ENCODE measurements at regions not wholly inside any gene's neighbourhood (a gene's known extent, or its start where the extent isn't known, plus 50 kb on each side); places are given as distances from the start of the nearest gene placed in this dataset.

GRCh38 chr14:61642614-61642982 lies 52.7 kb upstream of the HIF1A start:
- TF ChIP-seq ZNF341 (tag by site-specific recombination; IDR thresholded peaks at IDR 0.05; ENCODE audit: low read depth), result no peak
- TF ChIP-seq KLF16 (tag by site-specific recombination; IDR thresholded peaks at IDR 0.05), result no peak
- TF ChIP-seq PRDM2 (tag by site-specific recombination; IDR thresholded peaks at IDR 0.05; ENCODE audit: borderline replicate concordance), result no peak
- TF ChIP-seq, protein P1, sequence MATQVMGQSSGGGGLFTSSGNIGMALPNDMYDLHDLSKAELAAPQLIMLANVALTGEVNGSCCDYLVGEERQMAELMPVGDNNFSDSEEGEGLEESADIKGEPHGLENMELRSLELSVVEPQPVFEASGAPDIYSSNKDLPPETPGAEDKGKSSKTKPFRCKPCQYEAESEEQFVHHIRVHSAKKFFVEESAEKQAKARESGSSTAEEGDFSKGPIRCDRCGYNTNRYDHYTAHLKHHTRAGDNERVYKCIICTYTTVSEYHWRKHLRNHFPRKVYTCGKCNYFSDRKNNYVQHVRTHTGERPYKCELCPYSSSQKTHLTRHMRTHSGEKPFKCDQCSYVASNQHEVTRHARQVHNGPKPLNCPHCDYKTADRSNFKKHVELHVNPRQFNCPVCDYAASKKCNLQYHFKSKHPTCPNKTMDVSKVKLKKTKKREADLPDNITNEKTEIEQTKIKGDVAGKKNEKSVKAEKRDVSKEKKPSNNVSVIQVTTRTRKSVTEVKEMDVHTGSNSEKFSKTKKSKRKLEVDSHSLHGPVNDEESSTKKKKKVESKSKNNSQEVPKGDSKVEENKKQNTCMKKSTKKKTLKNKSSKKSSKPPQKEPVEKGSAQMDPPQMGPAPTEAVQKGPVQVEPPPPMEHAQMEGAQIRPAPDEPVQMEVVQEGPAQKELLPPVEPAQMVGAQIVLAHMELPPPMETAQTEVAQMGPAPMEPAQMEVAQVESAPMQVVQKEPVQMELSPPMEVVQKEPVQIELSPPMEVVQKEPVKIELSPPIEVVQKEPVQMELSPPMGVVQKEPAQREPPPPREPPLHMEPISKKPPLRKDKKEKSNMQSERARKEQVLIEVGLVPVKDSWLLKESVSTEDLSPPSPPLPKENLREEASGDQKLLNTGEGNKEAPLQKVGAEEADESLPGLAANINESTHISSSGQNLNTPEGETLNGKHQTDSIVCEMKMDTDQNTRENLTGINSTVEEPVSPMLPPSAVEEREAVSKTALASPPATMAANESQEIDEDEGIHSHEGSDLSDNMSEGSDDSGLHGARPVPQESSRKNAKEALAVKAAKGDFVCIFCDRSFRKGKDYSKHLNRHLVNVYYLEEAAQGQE (tag by site-specific recombination; IDR thresholded peaks at IDR 0.05), result no peak
- no peak for TF ChIP-seq HOXD13 (CRISPR knock-in tag; IDR thresholded peaks at IDR 0.05; ENCODE audit: borderline replicate concordance)
- no peak for TF ChIP-seq ZNF175 (tag by site-specific recombination; IDR thresholded peaks at IDR 0.05)
- TF ChIP-seq ZNF239 (tag by site-specific recombination; IDR thresholded peaks at IDR 0.05), result no peak
- no peak for TF ChIP-seq ZNF23 (tag by site-specific recombination; IDR thresholded peaks at IDR 0.05; ENCODE audit: borderline replicate concordance)
- TF ChIP-seq ZBTB10 (tag by site-specific recombination; IDR thresholded peaks at IDR 0.05), result no peak
- no peak for TF ChIP-seq ZNF777 (tag by site-specific recombination; IDR thresholded peaks at IDR 0.05; ENCODE audit: borderline replicate concordance)
- TF ChIP-seq ZNF433 (tag by site-specific recombination; IDR thresholded peaks at IDR 0.05; ENCODE audit: low read depth), result no peak
- TF ChIP-seq ZNF132 (tag by site-specific recombination; IDR thresholded peaks at IDR 0.05; ENCODE audit: borderline replicate concordance), result no peak
- no peak for TF ChIP-seq ZNF26 (tag by site-specific recombination; IDR thresholded peaks at IDR 0.05)
- TF ChIP-seq GLI4 (tag by site-specific recombination; IDR thresholded peaks at IDR 0.05), result no peak
- no peak for TF ChIP-seq ZNF174 (tag by site-specific recombination; IDR thresholded peaks at IDR 0.05)
- TF ChIP-seq, protein P2, sequence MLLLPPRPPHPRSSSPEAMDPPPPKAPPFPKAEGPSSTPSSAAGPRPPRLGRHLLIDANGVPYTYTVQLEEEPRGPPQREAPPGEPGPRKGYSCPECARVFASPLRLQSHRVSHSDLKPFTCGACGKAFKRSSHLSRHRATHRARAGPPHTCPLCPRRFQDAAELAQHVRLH (tag by site-specific recombination; IDR thresholded peaks at IDR 0.05), result no peak
- TF ChIP-seq, protein P3, sequence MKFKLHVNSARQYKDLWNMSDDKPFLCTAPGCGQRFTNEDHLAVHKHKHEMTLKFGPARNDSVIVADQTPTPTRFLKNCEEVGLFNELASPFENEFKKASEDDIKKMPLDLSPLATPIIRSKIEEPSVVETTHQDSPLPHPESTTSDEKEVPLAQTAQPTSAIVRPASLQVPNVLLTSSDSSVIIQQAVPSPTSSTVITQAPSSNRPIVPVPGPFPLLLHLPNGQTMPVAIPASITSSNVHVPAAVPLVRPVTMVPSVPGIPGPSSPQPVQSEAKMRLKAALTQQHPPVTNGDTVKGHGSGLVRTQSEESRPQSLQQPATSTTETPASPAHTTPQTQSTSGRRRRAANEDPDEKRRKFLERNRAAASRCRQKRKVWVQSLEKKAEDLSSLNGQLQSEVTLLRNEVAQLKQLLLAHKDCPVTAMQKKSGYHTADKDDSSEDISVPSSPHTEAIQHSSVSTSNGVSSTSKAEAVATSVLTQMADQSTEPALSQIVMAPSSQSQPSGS (tag by site-specific recombination; IDR thresholded peaks at IDR 0.05; ENCODE audit: low read depth), result no peak
- no peak for TF ChIP-seq SALL2 (tag by site-specific recombination; IDR thresholded peaks at IDR 0.05; ENCODE audit: borderline replicate concordance)
- TF ChIP-seq, protein P4, sequence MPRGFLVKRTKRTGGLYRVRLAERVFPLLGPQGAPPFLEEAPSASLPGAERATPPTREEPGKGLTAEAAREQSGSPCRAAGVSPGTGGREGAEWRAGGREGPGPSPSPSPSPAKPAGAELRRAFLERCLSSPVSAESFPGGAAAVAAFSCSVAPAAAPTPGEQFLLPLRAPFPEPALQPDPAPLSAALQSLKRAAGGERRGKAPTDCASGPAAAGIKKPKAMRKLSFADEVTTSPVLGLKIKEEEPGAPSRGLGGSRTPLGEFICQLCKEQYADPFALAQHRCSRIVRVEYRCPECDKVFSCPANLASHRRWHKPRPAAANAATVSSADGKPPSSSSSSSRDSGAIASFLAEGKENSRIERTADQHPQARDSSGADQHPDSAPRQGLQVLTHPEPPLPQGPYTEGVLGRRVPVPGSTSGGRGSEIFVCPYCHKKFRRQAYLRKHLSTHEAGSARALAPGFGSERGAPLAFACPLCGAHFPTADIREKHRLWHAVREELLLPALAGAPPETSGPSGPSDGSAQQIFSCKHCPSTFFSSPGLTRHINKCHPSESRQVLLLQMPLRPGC (tag by site-specific recombination; IDR thresholded peaks at IDR 0.05), result no peak
- H3K4me3 ChIP-seq (ENCODE audit: low read depth, low read length), result no peak overlapping the region
- no peak overlapping the region for H3K27ac ChIP-seq (ENCODE audit: extremely low read depth, low read depth, low read length)
- H3K36me3 ChIP-seq (ENCODE audit: control insufficient read depth in 2 of 2, insufficient read depth in 1 of 2, low read length in 2 of 2), result no peaks in the 10 kb centered on the region
- ChIA-PET POLR2A (no interaction called here), CTCF (no interaction called here)
- H3K9me3 ChIP-seq (ENCODE audit: control insufficient read depth, insufficient read depth, low read depth, low read length), result no peaks in the 10 kb centered on the region
- peaks cover 12% of the 10 kb centered on the region; the same call in 1 of the 2 replicates for H3K4me1 ChIP-seq (ENCODE audit: control insufficient read depth, insufficient read depth, low read length)

All from HEK293 (cell line).